ENCODE measurements at regions not wholly inside any gene's neighbourhood (a gene's known extent, or its start where the extent isn't known, plus 50 kb on each side); places are given as distances from the start of the nearest gene placed in this dataset.

DNA sequence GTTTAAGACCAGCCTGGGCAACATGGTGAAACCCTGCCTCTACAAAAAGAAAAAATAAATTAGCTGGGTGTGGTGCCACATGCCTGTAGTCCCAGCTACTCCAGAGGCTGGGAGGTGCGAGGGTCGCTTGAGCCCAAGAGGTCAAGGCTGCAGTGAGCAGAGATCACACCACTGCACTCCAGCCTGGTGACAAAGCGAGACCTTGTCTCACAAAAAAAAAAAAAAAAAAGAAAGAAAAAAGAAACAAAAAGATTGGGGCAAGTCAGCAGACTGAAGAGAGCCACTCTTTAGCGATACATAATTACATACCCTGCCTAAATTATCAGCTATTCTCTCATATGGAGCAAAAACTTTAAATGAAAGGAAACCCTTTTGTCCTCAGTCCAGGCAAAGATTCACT is 53.6 kb upstream of the MAP3K13 start:
- Histone ChIP-seq H3K27ac (ENCODE audit: extremely low read depth, low read depth, low read length) (no peak overlapping the region), H3K4me1 (ENCODE audit: control insufficient read depth, insufficient read depth, low read length) (no peaks in the 10 kb centered on the region), H3K36me3 (ENCODE audit: control insufficient read depth in 2 of 2, insufficient read depth in 1 of 2, low read length in 2 of 2) (peaks cover 0 to 21% of the 10 kb centered on the region in 2 experiments; a peak in 1 of 3 replicates), H3K4me3 (ENCODE audit: low read depth, low read length) (no peak overlapping the region), H3K9me3 (ENCODE audit: control insufficient read depth, insufficient read depth, low read depth, low read length) (no peaks in the 10 kb centered on the region)
- ChIA-PET POLR2A (no interaction called here), CTCF (interaction anchor here (0.7 to 1.2 kb wide), 6 partner anchors 9 to 475 kb away, joined by 3 to 5 read pairs (median 4); no protein-coding TSS in a partner anchor)
- TF ChIP-seq, protein P1, sequence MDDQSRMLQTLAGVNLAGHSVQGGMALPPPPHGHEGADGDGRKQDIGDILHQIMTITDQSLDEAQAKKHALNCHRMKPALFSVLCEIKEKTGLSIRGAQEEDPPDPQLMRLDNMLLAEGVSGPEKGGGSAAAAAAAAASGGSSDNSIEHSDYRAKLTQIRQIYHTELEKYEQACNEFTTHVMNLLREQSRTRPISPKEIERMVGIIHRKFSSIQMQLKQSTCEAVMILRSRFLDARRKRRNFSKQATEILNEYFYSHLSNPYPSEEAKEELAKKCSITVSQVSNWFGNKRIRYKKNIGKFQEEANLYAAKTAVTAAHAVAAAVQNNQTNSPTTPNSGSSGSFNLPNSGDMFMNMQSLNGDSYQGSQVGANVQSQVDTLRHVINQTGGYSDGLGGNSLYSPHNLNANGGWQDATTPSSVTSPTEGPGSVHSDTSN (CRISPR knock-in tag; IDR thresholded peaks at IDR 0.05): no peak
- TF ChIP-seq ZNF48 (tag by site-specific recombination; IDR thresholded peaks at IDR 0.05): no peak
- TF ChIP-seq ZNF658 (tag by site-specific recombination; IDR thresholded peaks at IDR 0.05): no peak
- TF ChIP-seq ZNF677 (tag by site-specific recombination; IDR thresholded peaks at IDR 0.05): no peak
- no peak for TF ChIP-seq KLF7 (tag by site-specific recombination; IDR thresholded peaks at IDR 0.05; ENCODE audit: borderline replicate concordance)
- TF ChIP-seq, protein P2, sequence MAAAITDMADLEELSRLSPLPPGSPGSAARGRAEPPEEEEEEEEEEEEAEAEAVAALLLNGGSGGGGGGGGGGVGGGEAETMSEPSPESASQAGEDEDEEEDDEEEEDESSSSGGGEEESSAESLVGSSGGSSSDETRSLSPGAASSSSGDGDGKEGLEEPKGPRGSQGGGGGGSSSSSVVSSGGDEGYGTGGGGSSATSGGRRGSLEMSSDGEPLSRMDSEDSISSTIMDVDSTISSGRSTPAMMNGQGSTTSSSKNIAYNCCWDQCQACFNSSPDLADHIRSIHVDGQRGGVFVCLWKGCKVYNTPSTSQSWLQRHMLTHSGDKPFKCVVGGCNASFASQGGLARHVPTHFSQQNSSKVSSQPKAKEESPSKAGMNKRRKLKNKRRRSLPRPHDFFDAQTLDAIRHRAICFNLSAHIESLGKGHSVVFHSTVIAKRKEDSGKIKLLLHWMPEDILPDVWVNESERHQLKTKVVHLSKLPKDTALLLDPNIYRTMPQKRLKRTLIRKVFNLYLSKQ (tag by site-specific recombination; IDR thresholded peaks at IDR 0.05; ENCODE audit: borderline replicate concordance): no peak
- no peak for TF ChIP-seq ZBTB20 (tag by site-specific recombination; IDR thresholded peaks at IDR 0.05)
- no peak for TF ChIP-seq ZNF768 (tag by site-specific recombination; IDR thresholded peaks at IDR 0.05)
- no peak for TF ChIP-seq TRIM28 (IDR thresholded peaks at IDR 0.05; ENCODE audit: borderline replicate concordance, low read length)
- TF ChIP-seq ZNF146 (tag by site-specific recombination; IDR thresholded peaks at IDR 0.05): no peak
- TF ChIP-seq GLI4 (tag by site-specific recombination; IDR thresholded peaks at IDR 0.05): no peak
- no peak for TF ChIP-seq ZNF707 (tag by site-specific recombination; IDR thresholded peaks at IDR 0.05)
- no peak for TF ChIP-seq OSR2 (tag by site-specific recombination; IDR thresholded peaks at IDR 0.05)
- no peak for TF ChIP-seq PRDM6 (tag by site-specific recombination; IDR thresholded peaks at IDR 0.05)
- no peak for TF ChIP-seq ZNF280D (tag by site-specific recombination; IDR thresholded peaks at IDR 0.05)
- no peak for TF ChIP-seq ZNF324 (tag by site-specific recombination; IDR thresholded peaks at IDR 0.05)
- TF ChIP-seq PRDM1 (tag by site-specific recombination; IDR thresholded peaks at IDR 0.05): no peak
- TF ChIP-seq, protein P3, sequence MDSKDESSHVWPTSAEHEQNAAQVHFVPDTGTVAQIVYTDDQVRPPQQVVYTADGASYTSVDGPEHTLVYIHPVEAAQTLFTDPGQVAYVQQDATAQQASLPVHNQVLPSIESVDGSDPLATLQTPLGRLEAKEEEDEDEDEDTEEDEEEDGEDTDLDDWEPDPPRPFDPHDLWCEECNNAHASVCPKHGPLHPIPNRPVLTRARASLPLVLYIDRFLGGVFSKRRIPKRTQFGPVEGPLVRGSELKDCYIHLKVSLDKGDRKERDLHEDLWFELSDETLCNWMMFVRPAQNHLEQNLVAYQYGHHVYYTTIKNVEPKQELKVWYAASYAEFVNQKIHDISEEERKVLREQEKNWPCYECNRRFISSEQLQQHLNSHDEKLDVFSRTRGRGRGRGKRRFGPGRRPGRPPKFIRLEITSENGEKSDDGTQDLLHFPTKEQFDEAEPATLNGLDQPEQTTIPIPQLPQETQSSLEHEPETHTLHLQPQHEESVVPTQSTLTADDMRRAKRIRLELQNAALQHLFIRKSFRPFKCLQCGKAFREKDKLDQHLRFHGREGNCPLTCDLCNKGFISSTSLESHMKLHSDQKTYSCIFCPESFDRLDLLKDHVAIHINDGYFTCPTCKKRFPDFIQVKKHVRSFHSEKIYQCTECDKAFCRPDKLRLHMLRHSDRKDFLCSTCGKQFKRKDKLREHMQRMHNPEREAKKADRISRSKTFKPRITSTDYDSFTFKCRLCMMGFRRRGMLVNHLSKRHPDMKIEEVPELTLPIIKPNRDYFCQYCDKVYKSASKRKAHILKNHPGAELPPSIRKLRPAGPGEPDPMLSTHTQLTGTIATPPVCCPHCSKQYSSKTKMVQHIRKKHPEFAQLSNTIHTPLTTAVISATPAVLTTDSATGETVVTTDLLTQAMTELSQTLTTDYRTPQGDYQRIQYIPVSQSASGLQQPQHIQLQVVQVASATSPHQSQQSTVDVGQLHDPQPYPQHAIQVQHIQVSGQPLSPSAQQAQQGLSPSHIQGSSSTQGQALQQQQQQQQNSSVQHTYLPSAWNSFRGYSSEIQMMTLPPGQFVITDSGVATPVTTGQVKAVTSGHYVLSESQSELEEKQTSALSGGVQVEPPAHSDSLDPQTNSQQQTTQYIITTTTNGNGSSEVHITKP (tag by site-specific recombination; IDR thresholded peaks at IDR 0.05): no peak
- TF ChIP-seq ZNF133 (tag by site-specific recombination; IDR thresholded peaks at IDR 0.05): no peak

Data from HEK293 (cell line).